ENCODE measurements at regions not wholly inside any gene's neighbourhood (a gene's known extent, or its start where the extent isn't known, plus 50 kb on each side); places are given as distances from the start of the nearest gene placed in this dataset.

GRCh38 chr2:20106746-20107145 is 55.3 kb upstream of the LAPTM4A start:
- H3K4me3 Mint-ChIP-seq (ENCODE audit: unreplicated experiment): peak overlapping the region; percentile 50
- H3K27ac Mint-ChIP-seq (ENCODE audit: unreplicated experiment): no peak overlapping the region
- peaks cover 4% of the 10 kb centered on the region for H3K27me3 Mint-ChIP-seq (ENCODE audit: unreplicated experiment)
- peaks cover 7% of the 10 kb centered on the region for H3K4me1 Mint-ChIP-seq (ENCODE audit: low read depth, unreplicated experiment)
- no peaks in the 10 kb centered on the region for H3K36me3 Mint-ChIP-seq (ENCODE audit: unreplicated experiment)
- TF ChIP-seq CTCF (IDR thresholded peaks at IDR 0.05; ENCODE audit: partially characterized antibody, unreplicated experiment): peak; percentile 57
- H3K9me3 Mint-ChIP-seq (ENCODE audit: unreplicated experiment): peaks cover 4% of the 10 kb centered on the region
- peak; percentile 72 for DNase-seq

- H3K9me3 Mint-ChIP-seq (ENCODE audit: unreplicated experiment): peaks cover 4% of the 10 kb centered on the region
- no peaks in the 10 kb centered on the region for H3K36me3 Mint-ChIP-seq (ENCODE audit: unreplicated experiment)
- no peak overlapping the region for H3K4me3 Mint-ChIP-seq (ENCODE audit: unreplicated experiment)
- H3K4me1 Mint-ChIP-seq (ENCODE audit: low read depth, unreplicated experiment): no peaks in the 10 kb centered on the region
- no peak for TF ChIP-seq CTCF (IDR thresholded peaks at IDR 0.05; ENCODE audit: partially characterized antibody, unreplicated experiment)
- H3K27ac Mint-ChIP-seq (ENCODE audit: unreplicated experiment): no peak overlapping the region
- no peak for DNase-seq
- peaks cover 4% of the 10 kb centered on the region for H3K27me3 Mint-ChIP-seq (ENCODE audit: unreplicated experiment)
Measured at GRCh38 chr2:20104900-20105545, 53.6 kb upstream of the LAPTM4A start.

GRCh38 chr2:20103530-20103929 is 52.1 kb upstream of the LAPTM4A start:
- Mint-ChIP-seq H3K9me3 (ENCODE audit: unreplicated experiment) (peaks cover 4% of the 10 kb centered on the region), H3K4me1 (ENCODE audit: low read depth, unreplicated experiment) (no peaks in the 10 kb centered on the region), H3K4me3 (ENCODE audit: unreplicated experiment) (no peak overlapping the region), H3K27me3 (ENCODE audit: unreplicated experiment) (peaks cover 4% of the 10 kb centered on the region), H3K27ac (ENCODE audit: unreplicated experiment) (no peak overlapping the region), H3K36me3 (ENCODE audit: unreplicated experiment) (no peaks in the 10 kb centered on the region)
- TF ChIP-seq CTCF (IDR thresholded peaks at IDR 0.05; ENCODE audit: partially characterized antibody, unreplicated experiment): no peak
- DNase-seq: no peak

Measured in glutamatergic neuron (in vitro differentiated cells).